HT-29 (cell line): ENCODE measurements at regions not wholly inside any gene's neighbourhood (a gene's known extent, or its start where the extent isn't known, plus 50 kb on each side); places are given as distances from the start of the nearest gene placed in this dataset.

Experiments
- DNase-seq: peaks from one replicate; pipeline ENCODE4 v3.0.0-alpha.2; 2015; ENCODE audit warnings: low spot score

GRCh38 chr12:132439333-132439904, 50.5 kb upstream of the FBRSL1 start:
- no peak for DNase-seq

GRCh38 chr12:132438726-132439125, 51.2 kb upstream of the FBRSL1 start:
- no peak for DNase-seq

GRCh38 chr12:132437943-132438700, 51.8 kb upstream of the FBRSL1 start:
- no peak for DNase-seq

- no peak for DNase-seq
These were observed 52.6 kb upstream of the FBRSL1 start for GRCh38 chr12:132437252-132437932.

- no peak for DNase-seq
These were observed 53.1 kb upstream of the FBRSL1 start for GRCh38 chr12:132436791-132437251.

GRCh38 chr12:132435486-132436187, 54.3 kb upstream of the FBRSL1 start:
- DNase-seq, result no peak

- no peak for DNase-seq
These were observed 56.1 kb upstream of the FBRSL1 start for GRCh38 chr12:132433641-132434395.

- no peak for DNase-seq
These were observed 57.0 kb upstream of the FBRSL1 start for GRCh38 chr12:132432721-132433577.

GRCh38 chr12:132432126-132432705, 57.7 kb upstream of the FBRSL1 start:
- no peak for DNase-seq

- no peak for DNase-seq
These were observed 58.8 kb upstream of the FBRSL1 start for GRCh38 chr12:132430838-132431774.

GRCh38 chr12:132429946-132430643, 59.9 kb upstream of the FBRSL1 start:
- DNase-seq, result peak; percentile 56

GRCh38 chr12:132429602-132429945, 60.4 kb upstream of the FBRSL1 start:
- no peak for DNase-seq

GRCh38 chr12:132428936-132429601, 60.9 kb upstream of the FBRSL1 start:
- DNase-seq, result peak; percentile 45

GRCh38 chr12:132427999-132428935, 61.7 kb upstream of the FBRSL1 start:
- DNase-seq, result peak; percentile 88

GRCh38 chr12:132427174-132427768, 62.7 kb upstream of the FBRSL1 start:
- peak; percentile 50 for DNase-seq
